KMS-11 (cell line): ENCODE measurements at regions not wholly inside any gene's neighbourhood (a gene's known extent, or its start where the extent isn't known, plus 50 kb on each side); places are given as distances from the start of the nearest gene placed in this dataset.

ENCODE experiments used
- H2AFZ ChIP-seq: fragments of 200-600 bp; sonication (generic); 2 replicates; pipeline ENCODE4 v1.6.1; 2016; ENCODE audit warnings: antibody characterized with exemption, mixed run types, low read depth
- H3K27ac ChIP-seq: fragments of 200-600 bp; sonication (generic); 2 replicates; pipeline ENCODE4 v1.6.1; 2016; ENCODE audit warnings: mild to moderate bottlenecking, mixed run types
- H3K27me3 ChIP-seq: fragments of 200-600 bp; sonication (generic); 2 replicates; pipeline ENCODE4 v1.6.1; 2017; ENCODE audit warnings: mild to moderate bottlenecking, low read depth, mixed run types, moderate library complexity; ENCODE audit not compliant: insufficient read depth
- H3K36me3 ChIP-seq: fragments of 200-600 bp; sonication (generic); 2 replicates; pipeline ENCODE4 v1.6.1; 2017; ENCODE audit warnings: mild to moderate bottlenecking, mixed run types; ENCODE audit not compliant: insufficient read depth
- H3K4me1 ChIP-seq: fragments of 200-600 bp; sonication (generic); 2 replicates; pipeline ENCODE4 v1.6.1; 2016; ENCODE audit warnings: mild to moderate bottlenecking, low read depth, mixed run types; ENCODE audit not compliant: poor library complexity, severe bottlenecking
- H3K4me2 ChIP-seq: fragments of 200-600 bp; sonication (generic); 2 replicates; pipeline ENCODE4 v1.7.0; 2016; ENCODE audit warnings: mild to moderate bottlenecking, mixed run types
- H3K4me3 ChIP-seq: fragments of 200-600 bp; sonication (generic); IDR thresholded peaks from 2 replicates; pipeline ENCODE4 v1.6.1; 2017; ENCODE audit warnings: low read depth, low read length, mixed read lengths; ENCODE audit not compliant: insufficient read depth
- H3K79me2 ChIP-seq: fragments of 200-600 bp; sonication (generic); 2 replicates; pipeline ENCODE4 v1.6.1; 2016; ENCODE audit warnings: low read depth, mixed run types; ENCODE audit not compliant: insufficient read depth
- H3K9ac ChIP-seq: fragments of 200-600 bp; sonication (generic); 2 replicates; pipeline ENCODE4 v1.6.1; 2016; ENCODE audit warnings: mild to moderate bottlenecking, mixed run types
- H4K20me1 ChIP-seq: fragments of 200-600 bp; sonication (generic); 2 replicates; pipeline ENCODE4 v1.6.1; 2016; ENCODE audit warnings: mild to moderate bottlenecking, mixed run types; ENCODE audit not compliant: insufficient read depth
- TF ChIP-seq, protein P1 (sequence below): fragments of 200-600 bp; sonication (generic); conservative IDR thresholded peaks from 2 replicates; pipeline ENCODE4 v1.6.1; 2017; ENCODE audit warnings: low read depth, mild to moderate bottlenecking, antibody characterized with exemption, low read length, moderate library complexity, mixed read lengths

DNA sequence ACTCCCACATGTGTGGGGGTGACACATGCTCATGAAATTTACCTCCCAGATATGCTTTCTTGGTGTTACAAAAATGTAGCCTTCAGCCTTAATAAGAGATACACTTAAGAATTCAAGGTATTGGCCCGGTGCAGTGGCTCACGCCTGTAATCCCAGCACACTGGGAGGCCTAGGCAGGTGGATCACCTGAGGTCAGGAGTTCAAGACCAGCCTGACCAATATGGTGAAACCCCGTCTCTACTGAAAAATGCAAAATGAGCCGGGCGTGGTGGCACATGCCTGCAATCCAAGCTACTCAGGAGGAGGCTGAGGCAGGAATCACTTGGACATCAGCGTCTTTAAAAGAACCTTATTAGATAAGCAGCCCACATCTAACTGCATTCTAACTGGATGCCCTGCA lies 614.3 kb upstream of the CDH4 start:
- no peak overlapping the region for H2AFZ ChIP-seq
- TF ChIP-seq, protein P1, sequence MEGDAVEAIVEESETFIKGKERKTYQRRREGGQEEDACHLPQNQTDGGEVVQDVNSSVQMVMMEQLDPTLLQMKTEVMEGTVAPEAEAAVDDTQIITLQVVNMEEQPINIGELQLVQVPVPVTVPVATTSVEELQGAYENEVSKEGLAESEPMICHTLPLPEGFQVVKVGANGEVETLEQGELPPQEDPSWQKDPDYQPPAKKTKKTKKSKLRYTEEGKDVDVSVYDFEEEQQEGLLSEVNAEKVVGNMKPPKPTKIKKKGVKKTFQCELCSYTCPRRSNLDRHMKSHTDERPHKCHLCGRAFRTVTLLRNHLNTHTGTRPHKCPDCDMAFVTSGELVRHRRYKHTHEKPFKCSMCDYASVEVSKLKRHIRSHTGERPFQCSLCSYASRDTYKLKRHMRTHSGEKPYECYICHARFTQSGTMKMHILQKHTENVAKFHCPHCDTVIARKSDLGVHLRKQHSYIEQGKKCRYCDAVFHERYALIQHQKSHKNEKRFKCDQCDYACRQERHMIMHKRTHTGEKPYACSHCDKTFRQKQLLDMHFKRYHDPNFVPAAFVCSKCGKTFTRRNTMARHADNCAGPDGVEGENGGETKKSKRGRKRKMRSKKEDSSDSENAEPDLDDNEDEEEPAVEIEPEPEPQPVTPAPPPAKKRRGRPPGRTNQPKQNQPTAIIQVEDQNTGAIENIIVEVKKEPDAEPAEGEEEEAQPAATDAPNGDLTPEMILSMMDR: no peak

DNA sequence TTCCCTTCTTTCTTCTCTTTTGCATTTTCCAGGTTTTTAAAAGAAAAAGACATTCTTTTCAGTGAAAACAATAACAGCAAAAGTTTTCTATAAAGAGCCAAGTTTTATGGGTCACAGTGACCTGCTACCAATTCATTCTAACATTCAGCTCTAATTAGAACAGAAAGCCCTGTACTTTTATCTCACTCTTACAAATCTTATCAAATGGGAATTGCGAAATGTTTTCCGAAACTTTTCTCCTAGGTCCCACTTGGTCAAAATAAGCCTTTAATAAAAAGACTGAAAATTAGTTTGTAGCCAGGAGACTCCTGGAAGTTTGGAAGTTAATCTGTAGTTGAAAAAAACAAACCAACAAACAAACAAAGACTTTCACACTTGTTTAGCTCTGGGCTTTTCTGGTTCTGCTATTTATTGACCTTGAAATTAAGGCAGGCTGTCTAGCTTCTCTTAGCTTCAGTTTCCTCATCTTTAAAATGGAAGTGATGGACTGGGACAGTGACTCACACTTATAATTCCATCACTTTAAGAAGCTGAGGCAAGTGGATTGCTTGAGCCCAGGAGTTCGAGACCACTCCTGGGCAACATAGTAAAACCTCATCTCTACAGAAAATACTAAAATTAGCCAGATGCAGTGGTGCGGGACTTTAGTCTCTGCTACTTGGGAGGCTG lies 613.5 kb upstream of the CDH4 start:
- no peaks in the 10 kb centered on the region for H3K27me3 ChIP-seq

More for the DNA sequence above, 614.3 kb upstream of the CDH4 start:
- Histone ChIP-seq H3K79me2 (no peaks in the 10 kb centered on the region), H3K27ac (no peak overlapping the region), H3K27me3 (no peaks in the 10 kb centered on the region), H3K4me1 (no peaks in the 10 kb centered on the region), H4K20me1 (no peaks in the 10 kb centered on the region), H3K9ac (no peak overlapping the region), H3K4me2 (no peak overlapping the region), H3K4me3 (no peak overlapping the region), H3K36me3 (no peaks in the 10 kb centered on the region)

DNA sequence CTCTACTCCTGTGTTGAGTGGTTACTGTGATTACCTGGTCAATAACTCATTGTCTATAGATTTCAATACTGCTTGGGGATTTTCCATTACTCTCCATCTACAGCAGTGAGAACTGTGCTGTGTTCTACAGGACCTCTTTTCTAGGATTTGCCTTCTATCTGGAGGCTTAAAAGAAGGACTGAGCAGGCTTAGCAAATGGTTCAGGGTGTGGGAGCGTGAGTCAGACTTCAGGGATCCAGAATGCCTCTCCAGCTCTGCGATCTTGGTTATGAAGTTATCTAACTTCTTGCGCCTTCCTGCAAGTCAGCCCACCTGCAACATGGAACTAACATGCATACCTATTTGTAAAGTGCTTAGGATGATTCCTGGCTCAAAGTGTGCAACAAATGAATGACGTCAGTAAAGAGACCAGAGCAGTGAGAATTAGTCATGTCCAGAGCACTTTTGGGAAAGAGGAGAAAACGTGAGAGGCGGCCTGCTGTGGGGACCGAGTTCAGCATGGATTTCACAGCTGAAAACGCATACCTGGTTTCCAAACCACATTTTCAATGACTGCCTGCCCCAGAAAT lies 610.1 kb upstream of the CDH4 start:
- Histone ChIP-seq H3K4me1 (no peaks in the 10 kb centered on the region), H3K27me3 (no peaks in the 10 kb centered on the region), H3K4me2 (no peak overlapping the region), H3K79me2 (no peaks in the 10 kb centered on the region), H4K20me1 (no peaks in the 10 kb centered on the region), H2AFZ (no peak overlapping the region), H3K27ac (no peak overlapping the region), H3K4me3 (no peak overlapping the region), H3K36me3 (no peaks in the 10 kb centered on the region), H3K9ac (no peak overlapping the region)
- TF ChIP-seq, protein P1: no peak

More for the DNA sequence above, 613.5 kb upstream of the CDH4 start:
- Histone ChIP-seq H3K4me3 (no peak overlapping the region), H4K20me1 (no peaks in the 10 kb centered on the region), H3K36me3 (no peaks in the 10 kb centered on the region), H2AFZ (no peak overlapping the region), H3K4me2 (no peak overlapping the region), H3K9ac (no peak overlapping the region), H3K79me2 (no peaks in the 10 kb centered on the region), H3K27ac (no peak overlapping the region), H3K4me1 (no peaks in the 10 kb centered on the region)
- TF ChIP-seq, protein P1: no peak

DNA sequence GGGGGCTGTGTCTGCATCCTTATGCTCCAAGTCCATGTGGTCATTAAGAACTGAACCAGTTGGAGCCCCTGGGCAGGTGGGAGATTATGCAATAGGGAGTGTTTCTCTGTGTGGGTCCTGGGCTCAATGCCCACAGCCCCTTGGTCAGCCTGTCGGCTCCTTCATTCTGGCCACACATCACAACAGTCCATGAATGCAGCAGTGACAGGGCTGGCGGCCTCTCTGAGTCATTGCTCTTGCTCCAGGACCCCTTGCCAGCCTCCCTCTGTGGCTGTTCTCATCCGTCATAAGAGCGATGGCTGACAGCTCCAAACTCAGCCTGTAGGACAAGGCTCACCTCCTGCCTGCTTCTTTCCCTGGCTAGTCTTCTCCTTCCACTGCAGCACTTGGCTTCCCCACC lies 609.5 kb upstream of the CDH4 start:
- H3K79me2 ChIP-seq: no peaks in the 10 kb centered on the region
- H3K4me2 ChIP-seq: no peak overlapping the region
- no peaks in the 10 kb centered on the region for H3K4me1 ChIP-seq
- no peak overlapping the region for H3K27ac ChIP-seq
- H4K20me1 ChIP-seq: no peaks in the 10 kb centered on the region
- H3K27me3 ChIP-seq: no peaks in the 10 kb centered on the region
- H3K36me3 ChIP-seq: no peaks in the 10 kb centered on the region
- no peak overlapping the region for H3K4me3 ChIP-seq
- TF ChIP-seq, protein P1: no peak
- H2AFZ ChIP-seq: no peak overlapping the region
- no peak overlapping the region for H3K9ac ChIP-seq
